H1 (cell line): ENCODE measurements at regions not wholly inside any gene's neighbourhood (a gene's known extent, or its start where the extent isn't known, plus 50 kb on each side); places are given as distances from the start of the nearest gene placed in this dataset.

Experiments used
- CTCF ChIA-PET: fragments of 300-600 bp; sonication (Branson Sonifier 250); formaldehyde crosslinking; loops from one replicate; lab custom pipeline; 2021; ENCODE audit not compliant: partially characterized antibody; lab: Charles Lee
- POLR2A ChIA-PET: fragments of 300-600 bp; sonication (Branson Sonifier 250); formaldehyde crosslinking; loops from one replicate; lab custom pipeline; 2021; ENCODE audit warnings: inconsistent platforms; ENCODE audit not compliant: partially characterized antibody; lab: Charles Lee
- DNase-seq, 2 experiments: peaks; one replicate each; pipeline versions ENCODE4 v3.0.0 to v3.0.0-alpha.2; 2010 to 2022; ENCODE audit warnings: low spot score in 2 of 2, low read depth in 1 of 2, mixed read lengths in 1 of 2
- FAIRE-seq: peaks from 2 replicates; lab custom pipeline; 2011; peaks lifted over from hg19 to GRCh38; lab: Jason Lieb, UNC
- H2AFZ ChIP-seq: 2 replicates; pipeline ENCODE4 v1.8.1; 2012; ENCODE audit warnings: low read length, inconsistent platforms
- H2AK5ac ChIP-seq: 2 replicates; pipeline ENCODE4 v1.6.1; 2013; ENCODE audit warnings: low read depth, low read length
- H2BK120ac ChIP-seq: replicated peaks from 2 replicates; pipeline ENCODE3; 2013; ENCODE audit warnings: low read depth, low read length, inconsistent platforms
- H2BK12ac ChIP-seq: 2 replicates; pipeline ENCODE4 v1.6.1; 2013; ENCODE audit warnings: low read depth, low read length
- H2BK15ac ChIP-seq: 2 replicates; pipeline ENCODE4 v1.6.1; 2013; ENCODE audit warnings: low read length
- H2BK20ac ChIP-seq: 2 replicates; pipeline ENCODE4 v1.6.1; 2013; ENCODE audit warnings: low read length
- H2BK5ac ChIP-seq: 2 replicates; pipeline ENCODE4 v1.6.1; 2013; ENCODE audit warnings: low read depth, low read length
- H3K14ac ChIP-seq: 2 replicates; pipeline ENCODE4 v1.6.1; 2013; ENCODE audit warnings: inconsistent platforms; ENCODE audit not compliant: insufficient read length
- H3K18ac ChIP-seq: 2 replicates; pipeline ENCODE4 v1.6.1; 2013; ENCODE audit warnings: low read length; ENCODE audit errors: extremely low read depth
- H3K23ac ChIP-seq: 2 replicates; pipeline ENCODE4 v1.6.1; 2013; ENCODE audit warnings: inconsistent platforms; ENCODE audit not compliant: insufficient read length
- H3K23me2 ChIP-seq: 2 replicates; pipeline ENCODE4 v1.6.1; 2013; ENCODE audit warnings: low read depth, low read length
- H3K27ac ChIP-seq: 2 replicates; pipeline ENCODE4 v1.6.1; 2011; ENCODE audit warnings: low read depth, low read length, inconsistent platforms
- H3K27me3 ChIP-seq, 4 experiments: replicated peaks in 1 of 4; 1 replicate in 1 of 4; 2 replicates in 3 of 4; pipeline versions ENCODE4 v1.6.1 to v1.8.1; 2011 to 2013; ENCODE audit warnings: low read length in 3 of 4, mild to moderate bottlenecking in 3 of 4, inconsistent platforms in 2 of 4, mixed read lengths in 2 of 4, moderate library complexity in 1 of 4; ENCODE audit not compliant: control insufficient read depth in 3 of 4, insufficient read depth in 3 of 4; ENCODE audit errors: extremely low read depth in 1 of 4
- H3K36me3 ChIP-seq, 4 experiments: 2 replicates each; pipeline versions ENCODE4 v1.6.1 to v1.8.1; 2011 to 2013; ENCODE audit warnings: mild to moderate bottlenecking in 4 of 4, low read length in 3 of 4, moderate library complexity in 2 of 4, control low read depth in 1 of 4, inconsistent platforms in 1 of 4; ENCODE audit not compliant: insufficient read depth in 4 of 4, control insufficient read depth in 2 of 4
- H3K4ac ChIP-seq: replicated peaks from 2 replicates; pipeline ENCODE3; 2013; ENCODE audit warnings: low read length, low read depth, mixed read lengths, inconsistent platforms; ENCODE audit not compliant: insufficient read length
- H3K4me1 ChIP-seq, 4 experiments: replicated peaks in 1 of 4; 1 replicate in 1 of 4; 2 replicates in 3 of 4; pipeline versions ENCODE4 v1.6.1 to v1.8.1; 2011 to 2013; ENCODE audit warnings: low read length in 3 of 4, inconsistent platforms in 2 of 4, mixed read lengths in 1 of 4; ENCODE audit not compliant: insufficient read depth in 4 of 4, control insufficient read depth in 3 of 4
- H3K4me2 ChIP-seq, 2 experiments: 2 replicates each; pipeline versions ENCODE4 v1.6.1 to v1.8.1; 2011 to 2013; ENCODE audit warnings: low read depth in 2 of 2, low read length in 2 of 2, control low read depth in 1 of 2, inconsistent platforms in 1 of 2, mild to moderate bottlenecking in 1 of 2; ENCODE audit not compliant: insufficient read depth in 1 of 2
- H3K4me3 ChIP-seq, 4 experiments: fragments of 200-600, 300-600 bp in 1 of 4; sonication (generic), shearing (Covaris generic), sonication (Bioruptor Twin) in 1 of 4; 2 replicates each; pipeline versions ENCODE4 v1.5.1 to v1.8.1; 2011 to 2016; ENCODE audit warnings: low read length in 4 of 4, low read depth in 3 of 4, control low read depth in 2 of 4, inconsistent platforms in 2 of 4, mild to moderate bottlenecking in 2 of 4, mixed read lengths in 1 of 4, moderate library complexity in 1 of 4; ENCODE audit not compliant: insufficient read depth in 2 of 4; ENCODE audit errors: extremely low read depth in 1 of 4
- H3K56ac ChIP-seq: replicated peaks from 2 replicates; pipeline ENCODE3; 2013; ENCODE audit warnings: low read depth, mild to moderate bottlenecking, mixed read lengths, low read length, inconsistent platforms; ENCODE audit not compliant: insufficient read length
- H3K79me1 ChIP-seq: 2 replicates; pipeline ENCODE4 v1.6.1; 2013; ENCODE audit warnings: low read depth, low read length, control low read depth
- H3K79me2 ChIP-seq, 2 experiments: 2 replicates each; pipeline versions ENCODE4 v1.6.1 to v1.8.1; 2012 to 2013; ENCODE audit warnings: low read length in 2 of 2, mild to moderate bottlenecking in 2 of 2, inconsistent platforms in 1 of 2; ENCODE audit not compliant: insufficient read depth in 2 of 2, control insufficient read depth in 1 of 2
- H3K9ac ChIP-seq, 4 experiments: replicated peaks in 1 of 4; 1 replicate in 1 of 4; 2 replicates in 3 of 4; pipeline versions ENCODE4 v1.6.1 to v1.8.1; 2011 to 2013; ENCODE audit warnings: low read depth in 3 of 4, low read length in 3 of 4, control low read depth in 2 of 4, mild to moderate bottlenecking in 2 of 4, moderate library complexity in 2 of 4, inconsistent platforms in 1 of 4; ENCODE audit errors: extremely low read depth in 1 of 4
- H3K9me3 ChIP-seq, 2 experiments: 2 replicates each; pipeline versions ENCODE4 v1.6.1 to v1.8.1; 2012 to 2013; ENCODE audit warnings: mild to moderate bottlenecking in 2 of 2, moderate library complexity in 2 of 2, control low read depth in 1 of 2, inconsistent platforms in 1 of 2, low read depth in 1 of 2, low read length in 1 of 2, mixed read lengths in 1 of 2; ENCODE audit not compliant: insufficient read depth in 2 of 2
- H4K20me1 ChIP-seq, 2 experiments: replicated peaks in 1 of 2; 2 replicates each; pipeline versions ENCODE3 to v1.8.1; 2011 to 2013; ENCODE audit warnings: inconsistent platforms in 2 of 2, low read length in 2 of 2, mild to moderate bottlenecking in 1 of 2; ENCODE audit not compliant: insufficient read depth in 2 of 2, control insufficient read depth in 1 of 2
- H4K5ac ChIP-seq: 2 replicates; pipeline ENCODE4 v1.6.1; 2013; ENCODE audit warnings: low read length, low read depth, mixed read lengths, inconsistent platforms; ENCODE audit not compliant: insufficient read length
- H4K8ac ChIP-seq: 2 replicates; pipeline ENCODE4 v1.8.0; 2013; ENCODE audit warnings: mild to moderate bottlenecking, moderate library complexity, low read length, inconsistent platforms; ENCODE audit not compliant: insufficient read depth; ENCODE audit errors: extremely low read depth
- H4K91ac ChIP-seq: replicated peaks from 2 replicates; pipeline ENCODE3; 2013; ENCODE audit warnings: low read length, mixed read lengths, inconsistent platforms; ENCODE audit not compliant: insufficient read length
- SAP30 ChIP-seq: fragments of 300-600 bp; sonication (generic); IDR thresholded peaks from 2 replicates; pipeline ENCODE4 v1.7.1; 2012; ENCODE audit warnings: low read length, moderate library complexity, mild to moderate bottlenecking, inconsistent platforms; ENCODE audit not compliant: insufficient read depth, insufficient replicate concordance
- TAF1 ChIP-seq: IDR thresholded peaks from 2 replicates; pipeline ENCODE4 v1.6.1; 2011; ENCODE audit warnings: mild to moderate bottlenecking, low read depth, low read length
- TF ChIP-seq, protein P1 (sequence below): IDR thresholded peaks from 2 replicates; pipeline ENCODE4 v1.6.1; 2012; ENCODE audit warnings: low read length, inconsistent platforms
- TF ChIP-seq, protein P2 (sequence below): IDR thresholded peaks from 2 replicates; pipeline ENCODE4 v1.6.1; 2012; ENCODE audit warnings: inconsistent platforms

DNA sequence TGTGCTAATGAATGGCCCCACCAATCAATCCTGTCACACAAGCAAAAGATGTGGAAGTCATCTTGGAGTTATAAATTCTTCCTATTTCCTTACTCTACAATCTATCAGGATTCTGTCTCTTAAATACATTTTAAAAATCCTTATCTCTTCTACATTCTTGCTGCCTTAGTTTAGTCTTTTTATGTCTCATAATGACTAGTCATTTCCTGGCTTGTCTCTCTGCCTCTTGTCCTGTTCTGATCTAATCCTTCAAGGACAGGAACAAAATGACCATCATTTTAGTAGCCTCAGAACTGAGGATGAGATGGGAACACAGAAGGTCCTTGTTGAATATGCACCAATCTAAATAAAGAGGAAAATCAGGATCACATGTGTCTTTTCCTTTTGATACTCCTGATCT lies 56.6 kb upstream of the LIN7C start:
- H3K23ac ChIP-seq: no peak overlapping the region
- no peaks in the 10 kb centered on the region for H3K79me2 ChIP-seq
- no peaks in the 10 kb centered on the region for H3K23me2 ChIP-seq
- CTCF ChIA-PET: interaction anchor here (0.6 to 2.0 kb wide), 4 partner anchors 10 to 265 kb away, joined by 3 to 6 read pairs (median 3); no protein-coding TSS in a partner anchor
- DNase-seq: no peak
- no peak overlapping the region for H2BK20ac ChIP-seq
- POLR2A ChIA-PET: interaction anchor here (1.1 kb wide), 1 partner anchor 61 kb away, joined by 4 read pairs; no protein-coding TSS in a partner anchor
- no peaks in the 10 kb centered on the region for H3K9me3 ChIP-seq
- H3K9ac ChIP-seq: no peak overlapping the region
- H2BK12ac ChIP-seq: no peak overlapping the region
- no peak overlapping the region for H2BK5ac ChIP-seq
- no peaks in the 10 kb centered on the region for H3K79me1 ChIP-seq
- no peak for FAIRE-seq
- no peak overlapping the region for H2AK5ac ChIP-seq
- H4K5ac ChIP-seq: no peak overlapping the region
- no peak overlapping the region for H3K18ac ChIP-seq
- H3K4ac ChIP-seq: no peak overlapping the region
- no peak overlapping the region for H3K4me2 ChIP-seq
- H2BK120ac ChIP-seq: no peak overlapping the region
- H3K4me1 ChIP-seq: no peaks in the 10 kb centered on the region
- no peak overlapping the region for H3K27ac ChIP-seq
- no peaks in the 10 kb centered on the region for H4K20me1 ChIP-seq
- H3K56ac ChIP-seq: no peak overlapping the region
- no peak overlapping the region for H2AFZ ChIP-seq
- H2BK15ac ChIP-seq: no peak overlapping the region
- no peak overlapping the region for H3K4me3 ChIP-seq
- no peak overlapping the region for H3K14ac ChIP-seq
- no peak overlapping the region for H4K8ac ChIP-seq
- no peak overlapping the region for H4K91ac ChIP-seq
- no peaks in the 10 kb centered on the region for H3K27me3 ChIP-seq
- no peaks in the 10 kb centered on the region for H3K36me3 ChIP-seq
- TF ChIP-seq SAP30 (no peak), TAF1 (no peak)
- TF ChIP-seq, protein P1, sequence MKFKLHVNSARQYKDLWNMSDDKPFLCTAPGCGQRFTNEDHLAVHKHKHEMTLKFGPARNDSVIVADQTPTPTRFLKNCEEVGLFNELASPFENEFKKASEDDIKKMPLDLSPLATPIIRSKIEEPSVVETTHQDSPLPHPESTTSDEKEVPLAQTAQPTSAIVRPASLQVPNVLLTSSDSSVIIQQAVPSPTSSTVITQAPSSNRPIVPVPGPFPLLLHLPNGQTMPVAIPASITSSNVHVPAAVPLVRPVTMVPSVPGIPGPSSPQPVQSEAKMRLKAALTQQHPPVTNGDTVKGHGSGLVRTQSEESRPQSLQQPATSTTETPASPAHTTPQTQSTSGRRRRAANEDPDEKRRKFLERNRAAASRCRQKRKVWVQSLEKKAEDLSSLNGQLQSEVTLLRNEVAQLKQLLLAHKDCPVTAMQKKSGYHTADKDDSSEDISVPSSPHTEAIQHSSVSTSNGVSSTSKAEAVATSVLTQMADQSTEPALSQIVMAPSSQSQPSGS: no peak
- TF ChIP-seq, protein P2, sequence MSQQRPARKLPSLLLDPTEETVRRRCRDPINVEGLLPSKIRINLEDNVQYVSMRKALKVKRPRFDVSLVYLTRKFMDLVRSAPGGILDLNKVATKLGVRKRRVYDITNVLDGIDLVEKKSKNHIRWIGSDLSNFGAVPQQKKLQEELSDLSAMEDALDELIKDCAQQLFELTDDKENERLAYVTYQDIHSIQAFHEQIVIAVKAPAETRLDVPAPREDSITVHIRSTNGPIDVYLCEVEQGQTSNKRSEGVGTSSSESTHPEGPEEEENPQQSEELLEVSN: no peak
